ENCODE measurements at regions not wholly inside any gene's neighbourhood (a gene's known extent, or its start where the extent isn't known, plus 50 kb on each side); places are given as distances from the start of the nearest gene placed in this dataset.

DNA sequence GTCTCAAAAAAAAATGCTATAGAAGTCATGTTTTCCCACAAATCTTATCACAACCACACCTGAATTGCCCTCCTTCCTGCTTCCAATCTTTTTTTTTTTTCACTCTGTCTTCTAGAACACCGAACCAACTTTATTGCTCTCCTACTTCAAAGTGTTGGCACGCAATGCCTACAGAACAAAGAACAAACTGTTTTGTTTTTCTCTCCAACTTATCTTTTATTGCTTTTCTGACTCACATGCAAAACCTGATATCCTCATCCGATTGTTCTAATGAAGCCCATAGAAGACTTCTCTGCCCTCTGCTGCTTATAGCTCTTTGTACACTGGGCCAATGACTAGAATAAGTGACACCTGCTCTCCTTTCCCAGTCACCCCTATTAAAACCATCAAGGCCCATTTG, 602.8 kb downstream of the EPHA4 start:
- H3K36me3 ChIP-seq, result no peaks in the 10 kb centered on the region
- H3K9me3 ChIP-seq, result no peaks in the 10 kb centered on the region
- H3K4me1 ChIP-seq, result no peaks in the 10 kb centered on the region
- no peak overlapping the region for H3K4me3 ChIP-seq
- no peaks in the 10 kb centered on the region for H3K27me3 ChIP-seq
- intact Hi-C loops (cut with DNase I), result no loop called here
- H3K27ac ChIP-seq, result no peak overlapping the region
- DNase-seq, result no peak
- WGBS, 2 donors, result 82 to 90% methylated on average over 3 of the region's 3 CpGs
- no peak for TF ChIP-seq POLR2A (IDR thresholded peaks at IDR 0.05)
- TF ChIP-seq, protein P1, sequence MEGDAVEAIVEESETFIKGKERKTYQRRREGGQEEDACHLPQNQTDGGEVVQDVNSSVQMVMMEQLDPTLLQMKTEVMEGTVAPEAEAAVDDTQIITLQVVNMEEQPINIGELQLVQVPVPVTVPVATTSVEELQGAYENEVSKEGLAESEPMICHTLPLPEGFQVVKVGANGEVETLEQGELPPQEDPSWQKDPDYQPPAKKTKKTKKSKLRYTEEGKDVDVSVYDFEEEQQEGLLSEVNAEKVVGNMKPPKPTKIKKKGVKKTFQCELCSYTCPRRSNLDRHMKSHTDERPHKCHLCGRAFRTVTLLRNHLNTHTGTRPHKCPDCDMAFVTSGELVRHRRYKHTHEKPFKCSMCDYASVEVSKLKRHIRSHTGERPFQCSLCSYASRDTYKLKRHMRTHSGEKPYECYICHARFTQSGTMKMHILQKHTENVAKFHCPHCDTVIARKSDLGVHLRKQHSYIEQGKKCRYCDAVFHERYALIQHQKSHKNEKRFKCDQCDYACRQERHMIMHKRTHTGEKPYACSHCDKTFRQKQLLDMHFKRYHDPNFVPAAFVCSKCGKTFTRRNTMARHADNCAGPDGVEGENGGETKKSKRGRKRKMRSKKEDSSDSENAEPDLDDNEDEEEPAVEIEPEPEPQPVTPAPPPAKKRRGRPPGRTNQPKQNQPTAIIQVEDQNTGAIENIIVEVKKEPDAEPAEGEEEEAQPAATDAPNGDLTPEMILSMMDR (IDR thresholded peaks at IDR 0.05), result no peak

DNA sequence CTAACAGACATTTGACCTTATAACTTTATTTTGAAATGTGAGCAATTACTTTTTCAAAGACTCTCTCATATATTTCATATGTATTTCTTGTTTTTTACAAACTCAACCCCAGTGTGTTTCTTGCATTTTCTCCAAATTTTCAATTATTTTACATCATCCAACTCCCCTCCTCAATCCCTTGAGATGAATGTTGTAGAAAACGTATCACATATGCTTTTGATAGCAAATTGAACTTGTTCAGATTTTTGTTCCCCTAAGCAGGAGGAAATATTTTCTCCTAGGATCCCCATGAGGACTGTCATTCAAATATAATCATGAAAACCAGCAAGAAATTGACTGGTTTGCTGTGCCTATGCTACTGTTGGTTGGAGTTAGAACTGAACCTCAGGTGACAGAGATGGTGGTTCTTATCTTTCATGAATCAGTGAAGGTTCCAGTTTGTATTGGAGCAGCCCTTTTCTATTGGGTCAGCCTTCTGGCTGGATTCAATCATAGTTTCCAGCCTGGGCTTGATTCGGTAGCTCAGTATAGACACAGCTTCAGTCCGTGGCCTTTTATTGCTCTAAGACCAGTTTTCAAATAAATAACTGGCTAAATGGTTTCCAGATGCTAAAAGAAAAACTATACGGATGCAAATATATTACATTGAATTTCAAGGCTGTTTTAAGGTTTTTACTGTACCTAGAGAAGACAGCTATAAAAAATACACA, 591.0 kb downstream of the EPHA4 start:
- Histone ChIP-seq H3K4me3 (no peak overlapping the region), H3K4me1 (no peaks in the 10 kb centered on the region), H3K27me3 (peaks cover 0 to 20% (median 0%) of the 10 kb centered on the region in 4 donors), H3K36me3 (no peaks in the 10 kb centered on the region), H3K27ac (no peak overlapping the region), H3K9me3 (peaks cover 0 to 10% (median 10%) of the 10 kb centered on the region in 3 donors)
- WGBS, 2 donors, result 77 to 78% methylated on average over 4 of the region's 4 CpGs
- no peak for TF ChIP-seq POLR2A (IDR thresholded peaks at IDR 0.05)
- TF ChIP-seq, protein P1 (IDR thresholded peaks at IDR 0.05), result no peak
- no peak for DNase-seq
- intact Hi-C loops (cut with DNase I), result no loop called here

DNA sequence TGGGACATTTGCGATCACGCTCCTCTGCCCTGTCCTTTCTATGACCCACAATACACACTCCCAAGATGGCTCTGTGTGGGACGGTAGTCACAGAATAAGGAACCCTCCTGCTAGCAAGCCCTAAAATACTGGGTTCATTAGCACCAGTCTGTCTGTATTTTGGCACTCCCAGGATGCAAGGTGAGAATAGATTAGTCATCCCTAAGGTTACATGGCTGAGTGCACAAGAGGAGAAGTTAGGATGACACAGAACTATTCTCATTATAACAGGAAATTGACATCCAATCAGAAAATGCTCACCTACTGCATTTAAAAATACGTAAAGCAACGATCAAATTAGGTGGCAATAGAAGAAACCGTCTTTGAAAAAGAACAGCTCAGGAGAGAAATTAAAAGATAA, 590.2 kb downstream of the EPHA4 start:
- Histone ChIP-seq H3K9me3 (peaks cover 0 to 10% (median 10%) of the 10 kb centered on the region in 3 donors), H3K4me1 (no peaks in the 10 kb centered on the region), H3K4me3 (no peak overlapping the region), H3K36me3 (no peaks in the 10 kb centered on the region), H3K27me3 (peaks cover 0 to 20% (median 0%) of the 10 kb centered on the region in 4 donors), H3K27ac (no peak overlapping the region)
- DNase-seq, result no peak
- intact Hi-C loops (cut with DNase I), result no loop called here
- WGBS, 2 donors, result 84 to 91% methylated on average over 6 of the region's 6 CpGs
- TF ChIP-seq, protein P1 (IDR thresholded peaks at IDR 0.05), result no peak
- TF ChIP-seq POLR2A (IDR thresholded peaks at IDR 0.05), result no peak

DNA sequence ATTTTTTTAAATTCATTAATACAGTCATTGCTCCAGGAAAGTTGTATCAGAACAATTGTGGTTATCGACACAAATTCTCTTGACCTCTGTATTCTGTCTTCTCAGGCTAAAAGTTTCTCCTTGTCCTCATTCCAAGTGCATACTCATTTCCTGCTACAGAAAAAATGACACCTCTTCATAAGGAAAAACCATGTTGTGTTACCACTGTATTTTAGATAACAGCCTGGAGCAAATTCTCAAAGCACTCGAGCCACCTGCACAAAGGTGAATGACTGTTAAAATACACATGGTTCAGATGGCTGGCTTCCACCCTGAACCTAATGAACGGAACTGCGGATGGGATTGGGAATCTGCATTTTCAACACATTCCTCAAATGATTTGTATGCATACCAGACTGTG, 586.5 kb downstream of the EPHA4 start:
- no peak for DNase-seq
- intact Hi-C loops (cut with DNase I), result no loop called here
- Histone ChIP-seq H3K27ac (no peak overlapping the region), H3K4me1 (no peaks in the 10 kb centered on the region), H3K27me3 (peaks cover 0 to 17% (median 0%) of the 10 kb centered on the region in 4 donors), H3K4me3 (no peak overlapping the region), H3K36me3 (no peaks in the 10 kb centered on the region), H3K9me3 (no peaks in the 10 kb centered on the region)
- 75 to 77% methylated on average over 4 of the region's 4 CpGs for WGBS, 2 donors
- no peak for TF ChIP-seq POLR2A (IDR thresholded peaks at IDR 0.05)
- TF ChIP-seq, protein P1 (IDR thresholded peaks at IDR 0.05), result no peak

DNA sequence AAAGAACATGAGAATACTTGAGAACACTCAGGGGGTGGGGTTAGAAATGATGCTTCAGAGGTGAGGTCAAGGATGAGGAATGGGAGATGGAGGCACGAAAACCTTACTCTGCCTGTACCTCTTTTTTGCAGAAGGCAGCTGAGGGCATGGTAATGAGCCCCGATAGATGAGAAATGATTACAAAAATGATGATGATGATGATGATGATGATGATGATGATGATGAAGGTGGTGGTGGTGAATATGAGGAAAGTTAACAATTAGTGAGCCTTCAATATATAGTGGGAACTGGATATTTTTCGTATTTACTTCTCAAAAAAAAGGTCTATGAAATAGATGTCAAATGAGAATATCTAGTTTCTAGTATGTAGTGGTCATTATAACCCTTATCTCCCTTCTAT, 584.3 kb downstream of the EPHA4 start:
- no peak for TF ChIP-seq POLR2A (IDR thresholded peaks at IDR 0.05)
- TF ChIP-seq, protein P1 (IDR thresholded peaks at IDR 0.05), result no peak
- no peak for DNase-seq
- intact Hi-C loops (cut with DNase I), result no loop called here
- WGBS, 2 donors, result 77 to 82% methylated on average over 3 of the region's 3 CpGs
- Histone ChIP-seq H3K27me3 (peaks cover 0 to 16% (median 0%) of the 10 kb centered on the region in 4 donors), H3K4me3 (no peak overlapping the region), H3K36me3 (no peaks in the 10 kb centered on the region), H3K4me1 (no peaks in the 10 kb centered on the region), H3K27ac (no peak overlapping the region), H3K9me3 (no peaks in the 10 kb centered on the region)
